DMS79 treated with DMSO at 0.1 percent for 48 hours (cell line): ENCODE measurements at regions not wholly inside any gene's neighbourhood (a gene's known extent, or its start where the extent isn't known, plus 50 kb on each side); places are given as distances from the start of the nearest gene placed in this dataset.

Experiments used
- DNase-seq: peaks from one replicate; lab custom pipeline; 2025; lab: John Stamatoyannopoulos, UW

DNA sequence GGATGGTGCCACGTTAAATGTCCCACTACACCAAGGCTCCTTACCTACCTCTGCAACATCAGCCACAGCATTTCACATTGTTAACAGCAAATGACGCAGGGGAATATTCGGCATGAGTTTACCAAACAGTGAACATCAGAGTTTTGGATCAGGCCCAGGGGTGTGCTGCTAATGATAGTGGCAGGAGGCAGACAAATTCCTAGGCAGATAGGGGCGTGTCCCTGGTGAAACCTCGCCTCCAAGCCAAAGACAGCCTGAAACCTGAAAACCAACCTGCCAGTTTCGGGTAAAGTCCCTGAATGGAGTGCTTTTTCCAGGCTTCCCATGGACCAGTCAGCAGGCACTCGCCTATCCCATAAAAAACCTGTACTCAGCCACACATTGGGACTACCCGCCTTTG, 133.6 kb downstream of the SH3BGRL2 start:
- DNase-seq: no peak

- no peak for DNase-seq
Observed at GRCh38 chr6:79763301-79763700, 132.2 kb downstream of the SH3BGRL2 start.

DNA sequence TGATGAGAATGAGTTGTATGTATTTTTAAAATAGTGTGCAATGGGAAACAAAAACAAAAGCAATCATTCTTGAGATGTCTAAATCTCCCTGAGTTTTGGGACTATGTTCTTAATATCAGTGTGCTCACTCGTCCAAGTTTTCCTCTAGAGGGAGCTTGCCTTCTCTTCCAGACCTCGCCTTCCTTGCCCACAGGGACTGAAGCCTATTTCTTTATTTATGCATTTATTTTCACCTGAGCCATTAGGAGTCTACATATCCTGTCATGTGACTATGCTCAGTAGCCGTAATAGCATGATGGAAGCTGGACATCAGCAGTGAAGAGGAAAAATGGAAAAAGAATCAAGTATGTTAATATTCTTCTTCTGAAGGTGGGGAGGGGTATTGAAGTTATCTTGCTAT, 131.2 kb downstream of the SH3BGRL2 start:
- DNase-seq: no peak

DNA sequence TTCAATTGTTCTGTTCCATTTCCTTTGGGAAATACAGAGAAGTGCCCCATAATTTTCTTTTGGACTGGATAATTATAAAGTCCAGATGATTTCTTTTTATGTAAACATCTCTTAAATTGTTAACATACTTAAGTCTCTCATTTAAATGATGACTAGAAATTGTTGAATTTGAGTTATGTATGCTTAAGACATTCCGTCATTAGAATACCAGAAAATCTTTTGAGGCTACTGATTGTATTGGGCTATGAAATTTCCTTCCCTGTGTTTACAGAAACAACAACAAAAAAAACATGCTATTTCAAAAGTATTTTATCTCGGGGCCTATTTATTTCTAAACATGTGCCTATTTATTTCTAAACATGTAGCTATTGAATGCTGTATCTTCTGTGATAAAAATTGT, 125.4 kb downstream of the SH3BGRL2 start:
- DNase-seq: no peak

GRCh38 chr6:79755967-79756366, 124.8 kb downstream of the SH3BGRL2 start:
- no peak for DNase-seq
